OCI-LY1 (cell line): ENCODE measurements at regions not wholly inside any gene's neighbourhood (a gene's known extent, or its start where the extent isn't known, plus 50 kb on each side); places are given as distances from the start of the nearest gene placed in this dataset.

ENCODE experiments used
- EZH2 ChIP-seq: fragments of 200-600 bp; sonication (generic), shearing (Covaris generic); IDR thresholded peaks from 2 replicates; pipeline ENCODE4 v1.8.0; 2017; ENCODE audit warnings: borderline replicate concordance, mixed run types, mild to moderate bottlenecking, antibody characterized with exemption, low read length, moderate library complexity, mixed read lengths
- TF ChIP-seq, protein P1 (sequence below): fragments of 200-600 bp; sonication (generic), shearing (Covaris generic); IDR thresholded peaks from 2 replicates; pipeline ENCODE4 v1.5.1; 2017; ENCODE audit warnings: mild to moderate bottlenecking, antibody characterized with exemption, low read length, moderate library complexity, mixed read lengths

DNA sequence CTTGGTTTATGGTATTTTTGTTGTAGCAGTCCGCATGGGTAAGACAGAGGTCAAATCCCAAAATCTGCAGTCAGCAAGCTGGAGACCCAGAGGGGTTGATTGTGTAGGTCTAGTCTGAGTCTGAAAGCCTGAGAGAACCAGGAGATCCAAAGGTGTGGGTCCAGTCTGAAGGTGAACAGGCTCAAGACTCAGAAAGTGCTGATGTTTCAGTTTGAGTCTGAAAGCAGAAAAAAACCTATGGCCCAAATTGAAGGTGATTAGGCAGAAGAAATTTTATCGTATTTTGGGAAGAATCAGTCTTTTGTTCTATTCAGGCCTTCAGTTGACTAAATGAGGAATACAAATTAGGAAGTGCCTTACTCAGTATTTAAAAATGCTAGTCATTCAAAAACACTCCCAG, 807.8 kb upstream of the FOXG1 start:
- TF ChIP-seq, protein P1, sequence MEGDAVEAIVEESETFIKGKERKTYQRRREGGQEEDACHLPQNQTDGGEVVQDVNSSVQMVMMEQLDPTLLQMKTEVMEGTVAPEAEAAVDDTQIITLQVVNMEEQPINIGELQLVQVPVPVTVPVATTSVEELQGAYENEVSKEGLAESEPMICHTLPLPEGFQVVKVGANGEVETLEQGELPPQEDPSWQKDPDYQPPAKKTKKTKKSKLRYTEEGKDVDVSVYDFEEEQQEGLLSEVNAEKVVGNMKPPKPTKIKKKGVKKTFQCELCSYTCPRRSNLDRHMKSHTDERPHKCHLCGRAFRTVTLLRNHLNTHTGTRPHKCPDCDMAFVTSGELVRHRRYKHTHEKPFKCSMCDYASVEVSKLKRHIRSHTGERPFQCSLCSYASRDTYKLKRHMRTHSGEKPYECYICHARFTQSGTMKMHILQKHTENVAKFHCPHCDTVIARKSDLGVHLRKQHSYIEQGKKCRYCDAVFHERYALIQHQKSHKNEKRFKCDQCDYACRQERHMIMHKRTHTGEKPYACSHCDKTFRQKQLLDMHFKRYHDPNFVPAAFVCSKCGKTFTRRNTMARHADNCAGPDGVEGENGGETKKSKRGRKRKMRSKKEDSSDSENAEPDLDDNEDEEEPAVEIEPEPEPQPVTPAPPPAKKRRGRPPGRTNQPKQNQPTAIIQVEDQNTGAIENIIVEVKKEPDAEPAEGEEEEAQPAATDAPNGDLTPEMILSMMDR: no peak
- no peak for TF ChIP-seq EZH2
